DND-41 (cell line): ENCODE measurements at regions not wholly inside any gene's neighbourhood (a gene's known extent, or its start where the extent isn't known, plus 50 kb on each side); places are given as distances from the start of the nearest gene placed in this dataset.

Experiments used
- CTCF ChIP-seq: IDR thresholded peaks from 2 replicates; pipeline ENCODE4 v1.5.1; 2012; ENCODE audit warnings: borderline replicate concordance, low read length, moderate library complexity, mild to moderate bottlenecking; ENCODE audit not compliant: poor library complexity, severe bottlenecking; ENCODE audit errors: extremely low read depth
- EZH2 ChIP-seq: IDR thresholded peaks from 3 replicates; pipeline ENCODE4 v1.6.1; 2012; ENCODE audit warnings: borderline replicate concordance, low read depth, mild to moderate bottlenecking, moderate library complexity, low read length, inconsistent platforms; ENCODE audit not compliant: severe bottlenecking

GRCh38 chr6:12363651-12364381, 73.7 kb downstream of the EDN1 start:
- TF ChIP-seq EZH2 (no peak), CTCF (no peak)
